ENCODE measurements at regions not wholly inside any gene's neighbourhood (a gene's known extent, or its start where the extent isn't known, plus 50 kb on each side); places are given as distances from the start of the nearest gene placed in this dataset.

DNA sequence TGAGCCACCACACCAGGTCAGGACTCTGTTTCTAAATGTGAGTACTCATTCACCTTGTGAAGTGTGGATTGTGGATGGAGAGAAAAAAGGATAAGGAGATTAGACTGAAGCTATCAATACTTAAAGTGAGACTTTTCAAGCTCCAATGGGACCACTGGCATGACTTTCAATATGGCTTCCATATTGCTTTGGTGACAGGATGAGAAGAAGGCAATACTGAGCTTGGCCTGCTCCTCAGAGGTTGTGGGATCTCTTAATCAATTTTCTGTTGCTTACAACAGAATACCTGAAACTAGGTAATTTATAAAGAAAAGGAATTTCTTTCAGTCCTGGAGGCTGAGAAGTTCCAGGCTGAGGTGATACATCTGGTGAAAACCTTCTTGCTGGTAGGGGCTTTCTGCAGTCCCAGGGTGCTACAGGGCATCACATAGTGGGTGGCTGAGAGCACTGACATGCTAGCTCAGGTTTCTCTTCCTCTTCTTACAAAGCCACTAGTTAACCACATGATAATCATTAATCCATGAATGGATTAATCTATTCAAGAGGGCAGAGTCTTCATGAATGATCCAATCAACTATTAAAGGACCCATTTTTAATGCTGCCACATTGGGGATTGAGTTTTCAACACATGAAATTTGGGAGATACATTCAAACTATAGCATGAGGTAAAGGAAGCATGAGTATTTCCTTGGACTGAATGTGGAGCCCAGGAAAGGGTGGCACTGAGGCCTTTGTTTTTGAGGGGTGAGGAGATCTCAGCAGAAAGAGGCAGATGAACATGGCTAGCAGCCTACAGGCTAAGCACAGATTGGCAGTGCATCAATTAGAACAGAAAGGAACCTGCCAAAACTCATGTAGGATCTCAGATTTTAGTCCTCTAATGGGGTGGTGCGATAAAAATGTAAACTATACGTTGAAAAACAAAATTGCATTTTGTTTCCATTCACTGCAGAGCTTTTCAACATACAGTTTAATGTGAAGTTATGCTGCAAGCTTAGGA is 274.5 kb downstream of the PIK3C3 start:
- no peaks in the 10 kb centered on the region for H3K27me3 ChIP-seq
- H3K4me1 ChIP-seq: no peaks in the 10 kb centered on the region
- DNase-seq: no peak
- TF ChIP-seq, protein P1, sequence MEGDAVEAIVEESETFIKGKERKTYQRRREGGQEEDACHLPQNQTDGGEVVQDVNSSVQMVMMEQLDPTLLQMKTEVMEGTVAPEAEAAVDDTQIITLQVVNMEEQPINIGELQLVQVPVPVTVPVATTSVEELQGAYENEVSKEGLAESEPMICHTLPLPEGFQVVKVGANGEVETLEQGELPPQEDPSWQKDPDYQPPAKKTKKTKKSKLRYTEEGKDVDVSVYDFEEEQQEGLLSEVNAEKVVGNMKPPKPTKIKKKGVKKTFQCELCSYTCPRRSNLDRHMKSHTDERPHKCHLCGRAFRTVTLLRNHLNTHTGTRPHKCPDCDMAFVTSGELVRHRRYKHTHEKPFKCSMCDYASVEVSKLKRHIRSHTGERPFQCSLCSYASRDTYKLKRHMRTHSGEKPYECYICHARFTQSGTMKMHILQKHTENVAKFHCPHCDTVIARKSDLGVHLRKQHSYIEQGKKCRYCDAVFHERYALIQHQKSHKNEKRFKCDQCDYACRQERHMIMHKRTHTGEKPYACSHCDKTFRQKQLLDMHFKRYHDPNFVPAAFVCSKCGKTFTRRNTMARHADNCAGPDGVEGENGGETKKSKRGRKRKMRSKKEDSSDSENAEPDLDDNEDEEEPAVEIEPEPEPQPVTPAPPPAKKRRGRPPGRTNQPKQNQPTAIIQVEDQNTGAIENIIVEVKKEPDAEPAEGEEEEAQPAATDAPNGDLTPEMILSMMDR (IDR thresholded peaks at IDR 0.05): no peak
- H3K36me3 ChIP-seq: no peaks in the 10 kb centered on the region
- intact Hi-C loops (cut with DNase I): loop anchor here in 1 of 10 donors (10.0 kb wide), 1 partner anchor 55 kb away; no protein-coding TSS in a partner anchor
- peak in 1 of 8 donors; percentile 16 for ATAC-seq
- no peaks in the 10 kb centered on the region for H3K9me3 ChIP-seq
- H3K4me3 ChIP-seq: no peak overlapping the region
- no peak overlapping the region for H3K27ac ChIP-seq
- 87 to 89% methylated on average over 2 of the region's 2 CpGs for WGBS, 2 donors

- Histone ChIP-seq H3K4me1 (no peaks in the 10 kb centered on the region), H3K4me3 (no peak overlapping the region), H3K36me3 (no peaks in the 10 kb centered on the region), H3K27ac (no peak overlapping the region), H3K9me3 (no peaks in the 10 kb centered on the region), H3K27me3 (no peaks in the 10 kb centered on the region)
- TF ChIP-seq, protein P1 (IDR thresholded peaks at IDR 0.05): no peak
- WGBS, 2 donors: 53 to 55% methylated on average over 2 of the region's 2 CpGs
- intact Hi-C loops (cut with DNase I): loop anchor here in 1 of 10 donors (10.0 kb wide), 1 partner anchor 56 kb away; no protein-coding TSS in a partner anchor
- ATAC-seq (no peak), DNase-seq (no peak)
Measured at GRCh38 chr18:42230636-42231035, 275.6 kb downstream of the PIK3C3 start.

DNA sequence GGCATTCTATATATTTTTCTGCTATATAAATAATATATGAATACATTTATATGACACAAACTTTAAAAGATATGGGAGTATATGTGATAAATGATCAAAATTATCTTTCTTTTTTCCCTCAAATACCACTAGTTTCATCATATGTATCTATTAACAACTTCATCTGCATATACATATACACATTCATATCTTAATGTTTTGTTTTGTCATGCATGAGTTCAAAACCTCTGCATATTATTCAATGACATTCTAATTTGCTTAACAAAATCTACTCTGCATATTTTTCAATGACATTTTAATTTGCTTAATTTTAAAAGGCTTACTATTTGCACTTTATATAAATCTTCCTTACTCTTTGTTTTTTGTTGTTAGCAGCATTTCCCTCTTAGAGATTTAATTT is 276.2 kb downstream of the PIK3C3 start:
- H3K27ac ChIP-seq: no peak overlapping the region
- ATAC-seq (no peak), DNase-seq (no peak)
- no peaks in the 10 kb centered on the region for H3K36me3 ChIP-seq
- intact Hi-C loops (cut with DNase I): loop anchor here in 1 of 10 donors (10.0 kb wide), 1 partner anchor 56 kb away; no protein-coding TSS in a partner anchor
- H3K4me3 ChIP-seq: no peak overlapping the region
- H3K9me3 ChIP-seq: no peaks in the 10 kb centered on the region
- no peaks in the 10 kb centered on the region for H3K27me3 ChIP-seq
- H3K4me1 ChIP-seq: no peaks in the 10 kb centered on the region
- TF ChIP-seq, protein P1 (IDR thresholded peaks at IDR 0.05): no peak

- H3K36me3 ChIP-seq: no peaks in the 10 kb centered on the region
- 72 to 74% methylated on average over 2 of the region's 2 CpGs for WGBS, 2 donors
Measured at GRCh38 chr18:42231796-42232195, 276.8 kb downstream of the PIK3C3 start.

More at GRCh38 chr18:42231796-42232195, 276.8 kb downstream of the PIK3C3 start:
- H3K9me3 ChIP-seq: no peaks in the 10 kb centered on the region
- no peak overlapping the region for H3K27ac ChIP-seq
- no peaks in the 10 kb centered on the region for H3K27me3 ChIP-seq
- DNase-seq: no peak
- H3K4me3 ChIP-seq: no peak overlapping the region
- intact Hi-C loops (cut with DNase I): loop anchor here in 1 of 10 donors (10.0 kb wide), 1 partner anchor 57 kb away; no protein-coding TSS in a partner anchor
- TF ChIP-seq, protein P1 (IDR thresholded peaks at IDR 0.05): no peak
- ATAC-seq: no peak
- no peaks in the 10 kb centered on the region for H3K4me1 ChIP-seq

Data from heart right ventricle (tissue), 16 donors.